GM11168 (cell line): ENCODE measurements at regions not wholly inside any gene's neighbourhood (a gene's known extent, or its start where the extent isn't known, plus 50 kb on each side); places are given as distances from the start of the nearest gene placed in this dataset.

Experiments used
- in situ Hi-C: fragments of 300-500 bp; cut with MboI; formaldehyde crosslinking; loops from one replicate; pipeline ENCODE4 v1.12.0; 2022; ENCODE audit warnings: low sequenced_read_pairs; ENCODE audit not compliant: unreplicated experiment

GRCh38 chr2:149902081-149902480, 314.5 kb upstream of the MMADHC start:
- in situ Hi-C loops: no loop called here

- in situ Hi-C loops: no loop called here
Observed at GRCh38 chr2:149901231-149901859, 313.8 kb upstream of the MMADHC start.

GRCh38 chr2:149899390-149899789, 311.8 kb upstream of the MMADHC start:
- in situ Hi-C loops: no loop called here

- in situ Hi-C loops: no loop called here
Observed at GRCh38 chr2:149894760-149895159, 307.2 kb upstream of the MMADHC start.

GRCh38 chr2:149894226-149894625, 306.7 kb upstream of the MMADHC start:
- in situ Hi-C loops: no loop called here

GRCh38 chr2:149892563-149892962, 305.0 kb upstream of the MMADHC start:
- in situ Hi-C loops: no loop called here

- in situ Hi-C loops: no loop called here
Observed at GRCh38 chr2:149885946-149886345, 298.4 kb upstream of the MMADHC start.

- in situ Hi-C loops: no loop called here
Observed at GRCh38 chr2:149885468-149885867, 297.9 kb upstream of the MMADHC start.

GRCh38 chr2:149884871-149885270, 297.3 kb upstream of the MMADHC start:
- in situ Hi-C loops: no loop called here

GRCh38 chr2:149877913-149878312, 290.3 kb upstream of the MMADHC start:
- in situ Hi-C loops: no loop called here

GRCh38 chr2:149877074-149877473, 289.5 kb upstream of the MMADHC start:
- in situ Hi-C loops: no loop called here

- in situ Hi-C loops: no loop called here
Observed at GRCh38 chr2:149873936-149874335, 286.4 kb upstream of the MMADHC start.

- in situ Hi-C loops: no loop called here
Observed at GRCh38 chr2:149872638-149873150, 285.1 kb upstream of the MMADHC start.

GRCh38 chr2:149872041-149872440, 284.5 kb upstream of the MMADHC start:
- in situ Hi-C loops: no loop called here

- in situ Hi-C loops: no loop called here
Observed at GRCh38 chr2:149871091-149871885, 283.7 kb upstream of the MMADHC start.

GRCh38 chr2:149863227-149863626, 275.7 kb upstream of the MMADHC start:
- in situ Hi-C loops: no loop called here

- in situ Hi-C loops: no loop called here
Observed at GRCh38 chr2:149861034-149861433, 273.5 kb upstream of the MMADHC start.

- in situ Hi-C loops: no loop called here
Observed at GRCh38 chr2:149860276-149860921, 272.8 kb upstream of the MMADHC start.

- in situ Hi-C loops: no loop called here
Observed at GRCh38 chr2:149858901-149859634, 271.5 kb upstream of the MMADHC start.

GRCh38 chr2:149858216-149858615, 270.6 kb upstream of the MMADHC start:
- in situ Hi-C loops: no loop called here
